Smooth muscle cell (in vitro differentiated cells): ENCODE measurements at regions not wholly inside any gene's neighbourhood (a gene's known extent, or its start where the extent isn't known, plus 50 kb on each side); places are given as distances from the start of the nearest gene placed in this dataset.

ENCODE experiments used
- DNase-seq: peaks from one replicate; lab custom pipeline; 2025; ENCODE audit not compliant: unreplicated experiment; lab: John Stamatoyannopoulos, UW
- H2AFZ ChIP-seq: fragments of 200-600 bp; sonication (generic); 2 replicates; pipeline ENCODE4 v1.6.0; 2016; ENCODE audit warnings: antibody characterized with exemption, low read depth, mild to moderate bottlenecking
- H3F3A ChIP-seq: fragments of 200-600 bp; sonication (generic); 2 replicates; pipeline ENCODE4 v1.6.0; 2017; ENCODE audit warnings: antibody characterized with exemption, low read depth
- H3K27ac ChIP-seq: fragments of 200-600 bp; sonication (generic); 2 replicates; pipeline ENCODE4 v1.5.1; 2016; ENCODE audit warnings: low read depth, mild to moderate bottlenecking
- H3K27me3 ChIP-seq: fragments of 200-600 bp; sonication (generic); 2 replicates; pipeline ENCODE4 v1.6.1; 2016; ENCODE audit warnings: low read depth, mild to moderate bottlenecking
- H3K36me3 ChIP-seq: fragments of 200-600 bp; sonication (generic); 2 replicates; pipeline ENCODE4 v1.5.1; 2016; ENCODE audit warnings: low read depth
- H3K4me1 ChIP-seq: fragments of 200-600 bp; sonication (generic); 2 replicates; pipeline ENCODE4 v1.5.1; 2016; ENCODE audit warnings: low read depth
- H3K4me2 ChIP-seq: fragments of 200-600 bp; sonication (generic); 2 replicates; pipeline ENCODE4 v1.6.0; 2016; ENCODE audit warnings: mild to moderate bottlenecking
- H3K4me3 ChIP-seq: fragments of 200-600 bp; sonication (generic); 2 replicates; pipeline ENCODE4 v1.5.1; 2016; ENCODE audit warnings: mild to moderate bottlenecking
- H3K79me2 ChIP-seq: fragments of 200-600 bp; sonication (generic); 2 replicates; pipeline ENCODE4 v1.6.0; 2016; ENCODE audit warnings: low read depth, mild to moderate bottlenecking
- H3K9ac ChIP-seq: fragments of 200-600 bp; sonication (generic); 2 replicates; pipeline ENCODE4 v1.6.0; 2016; ENCODE audit warnings: low read depth
- H3K9me3 ChIP-seq: fragments of 200-600 bp; sonication (generic); replicated peaks from 2 replicates; pipeline ENCODE4 v1.5.1; 2016; ENCODE audit warnings: low read depth
- H4K20me1 ChIP-seq: fragments of 200-600 bp; sonication (generic); 2 replicates; pipeline ENCODE4 v1.6.0; 2016; ENCODE audit warnings: low read depth
- WGBS: methylation state at CpG from one replicate; pipeline ENCODE4 v1.1.7; 2016; ENCODE audit warnings: low lambda C conversion rate; 5-methylcytosine and 5-hydroxymethylcytosine counted together
- TF ChIP-seq, protein P1 (sequence below): fragments of 200-600 bp; sonication (generic); IDR thresholded peaks from 2 replicates; pipeline ENCODE4 v1.5.1; 2017; ENCODE audit warnings: borderline replicate concordance, mild to moderate bottlenecking, antibody characterized with exemption; ENCODE audit not compliant: insufficient read depth, poor library complexity, severe bottlenecking

- Histone ChIP-seq H3F3A (no peaks in the 10 kb centered on the region), H3K36me3 (no peaks in the 10 kb centered on the region), H3K9me3 (no peaks in the 10 kb centered on the region), H3K4me3 (no peak overlapping the region), H3K4me2 (no peak overlapping the region), H3K9ac (no peak overlapping the region), H3K27ac (no peak overlapping the region), H3K79me2 (no peaks in the 10 kb centered on the region), H3K27me3 (no peaks in the 10 kb centered on the region), H4K20me1 (no peaks in the 10 kb centered on the region), H3K4me1 (no peaks in the 10 kb centered on the region), H2AFZ (no peak overlapping the region)
- TF ChIP-seq, protein P1, sequence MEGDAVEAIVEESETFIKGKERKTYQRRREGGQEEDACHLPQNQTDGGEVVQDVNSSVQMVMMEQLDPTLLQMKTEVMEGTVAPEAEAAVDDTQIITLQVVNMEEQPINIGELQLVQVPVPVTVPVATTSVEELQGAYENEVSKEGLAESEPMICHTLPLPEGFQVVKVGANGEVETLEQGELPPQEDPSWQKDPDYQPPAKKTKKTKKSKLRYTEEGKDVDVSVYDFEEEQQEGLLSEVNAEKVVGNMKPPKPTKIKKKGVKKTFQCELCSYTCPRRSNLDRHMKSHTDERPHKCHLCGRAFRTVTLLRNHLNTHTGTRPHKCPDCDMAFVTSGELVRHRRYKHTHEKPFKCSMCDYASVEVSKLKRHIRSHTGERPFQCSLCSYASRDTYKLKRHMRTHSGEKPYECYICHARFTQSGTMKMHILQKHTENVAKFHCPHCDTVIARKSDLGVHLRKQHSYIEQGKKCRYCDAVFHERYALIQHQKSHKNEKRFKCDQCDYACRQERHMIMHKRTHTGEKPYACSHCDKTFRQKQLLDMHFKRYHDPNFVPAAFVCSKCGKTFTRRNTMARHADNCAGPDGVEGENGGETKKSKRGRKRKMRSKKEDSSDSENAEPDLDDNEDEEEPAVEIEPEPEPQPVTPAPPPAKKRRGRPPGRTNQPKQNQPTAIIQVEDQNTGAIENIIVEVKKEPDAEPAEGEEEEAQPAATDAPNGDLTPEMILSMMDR, result no peak
- DNase-seq, result no peak
- 31% methylated on average over 1 of the region's 1 CpG for WGBS
Measured at GRCh38 chr4:164402554-164402953, 351.4 kb upstream of the SMIM31 start.

DNA sequence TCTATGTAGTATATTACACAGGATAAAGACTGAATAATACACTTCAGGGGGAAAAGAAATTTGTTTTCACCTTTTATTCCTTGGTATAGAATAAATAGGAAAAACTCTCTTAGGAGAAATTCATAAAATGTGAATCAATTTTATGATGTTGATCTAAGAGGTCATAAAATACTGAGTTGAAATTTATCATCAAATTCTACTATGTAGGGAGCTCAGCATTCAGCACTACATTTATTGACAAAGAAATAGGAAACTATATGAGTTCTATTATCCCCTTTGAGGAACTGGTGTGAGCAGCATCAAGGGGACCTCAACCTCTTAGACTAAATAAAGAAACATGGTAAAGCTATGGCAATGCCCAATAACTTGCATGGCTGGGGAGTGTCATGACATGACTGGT is 348.2 kb upstream of the SMIM31 start:
- Histone ChIP-seq H3K27me3 (no peaks in the 10 kb centered on the region), H3K27ac (no peak overlapping the region), H3K9me3 (no peaks in the 10 kb centered on the region), H3K4me1 (no peaks in the 10 kb centered on the region), H3K9ac (no peak overlapping the region), H3K79me2 (no peaks in the 10 kb centered on the region), H2AFZ (no peak overlapping the region), H3F3A (no peaks in the 10 kb centered on the region), H3K4me3 (no peak overlapping the region), H3K36me3 (no peaks in the 10 kb centered on the region), H3K4me2 (no peak overlapping the region), H4K20me1 (no peaks in the 10 kb centered on the region)
- no peak for DNase-seq
- TF ChIP-seq, protein P1, result no peak

DNA sequence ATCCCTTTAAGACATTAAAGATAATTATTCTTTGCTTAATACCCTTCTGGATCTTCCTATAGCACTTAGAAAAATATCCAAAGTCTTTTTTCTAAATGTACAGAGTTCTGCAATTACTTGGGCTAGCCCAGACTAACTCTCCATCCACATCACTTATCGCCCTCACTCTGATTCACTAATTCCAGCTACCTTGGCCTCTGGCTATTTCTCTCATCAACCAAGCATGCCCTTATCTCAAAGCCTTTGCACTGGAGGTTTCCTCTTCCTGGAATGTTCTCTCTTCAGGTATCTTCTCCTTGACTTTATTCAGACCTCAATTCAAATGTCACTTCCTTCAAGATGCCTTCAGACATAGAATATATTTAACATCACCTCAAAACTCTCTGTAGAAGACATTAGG is 345.1 kb upstream of the SMIM31 start:
- Histone ChIP-seq H3K9me3 (no peaks in the 10 kb centered on the region), H3K27me3 (no peaks in the 10 kb centered on the region), H3F3A (no peaks in the 10 kb centered on the region), H3K79me2 (no peaks in the 10 kb centered on the region), H3K4me1 (no peaks in the 10 kb centered on the region), H4K20me1 (no peaks in the 10 kb centered on the region), H3K4me3 (no peak overlapping the region), H3K4me2 (no peak overlapping the region), H3K27ac (no peak overlapping the region), H3K36me3 (no peaks in the 10 kb centered on the region), H2AFZ (no peak overlapping the region), H3K9ac (no peak overlapping the region)
- TF ChIP-seq, protein P1, result no peak
- no peak for DNase-seq
- WGBS, result 80% methylated on average over 1 of the region's 1 CpG

DNA sequence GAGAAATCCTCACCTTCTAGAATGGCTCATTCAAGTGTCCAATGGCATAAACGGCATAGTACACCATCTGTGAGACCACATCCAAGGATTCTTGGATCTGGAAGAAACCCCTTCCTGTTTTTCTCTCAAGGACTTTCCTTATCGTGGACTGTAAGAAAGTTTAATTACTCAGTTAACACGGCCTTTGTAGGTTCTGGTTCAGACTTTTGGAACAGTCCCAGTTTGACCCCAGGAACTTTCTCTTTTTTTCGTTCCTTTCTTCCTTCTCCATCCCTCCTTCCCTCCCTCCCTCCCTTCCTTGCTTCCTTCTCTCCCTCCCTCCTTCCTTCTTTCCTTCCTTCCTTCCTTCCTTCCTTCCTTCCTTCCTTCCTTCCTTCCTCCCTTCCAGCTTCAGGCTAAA is 343.5 kb upstream of the SMIM31 start:
- Histone ChIP-seq H2AFZ (no peak overlapping the region), H3K4me1 (no peaks in the 10 kb centered on the region), H3K27ac (no peak overlapping the region), H3F3A (no peaks in the 10 kb centered on the region), H3K4me2 (no peak overlapping the region), H3K4me3 (no peak overlapping the region), H3K36me3 (no peaks in the 10 kb centered on the region), H3K9ac (no peak overlapping the region), H3K9me3 (no peaks in the 10 kb centered on the region), H4K20me1 (no peaks in the 10 kb centered on the region), H3K27me3 (no peaks in the 10 kb centered on the region), H3K79me2 (no peaks in the 10 kb centered on the region)
- WGBS, result 84% methylated on average over 4 of the region's 4 CpGs
- TF ChIP-seq, protein P1, result no peak
- DNase-seq, result no peak
